COLO668 (cell line): ENCODE measurements at regions not wholly inside any gene's neighbourhood (a gene's known extent, or its start where the extent isn't known, plus 50 kb on each side); places are given as distances from the start of the nearest gene placed in this dataset.

Source experiments
- DNase-seq: peaks from one replicate; lab custom pipeline; 2025; ENCODE audit not compliant: unreplicated experiment; lab: John Stamatoyannopoulos, UW

GRCh38 chr20:60313191-60313590 is 355.0 kb downstream of the CDH26 start:
- no peak for DNase-seq

GRCh38 chr20:60313614-60314013 is 355.4 kb downstream of the CDH26 start:
- no peak for DNase-seq

DNA sequence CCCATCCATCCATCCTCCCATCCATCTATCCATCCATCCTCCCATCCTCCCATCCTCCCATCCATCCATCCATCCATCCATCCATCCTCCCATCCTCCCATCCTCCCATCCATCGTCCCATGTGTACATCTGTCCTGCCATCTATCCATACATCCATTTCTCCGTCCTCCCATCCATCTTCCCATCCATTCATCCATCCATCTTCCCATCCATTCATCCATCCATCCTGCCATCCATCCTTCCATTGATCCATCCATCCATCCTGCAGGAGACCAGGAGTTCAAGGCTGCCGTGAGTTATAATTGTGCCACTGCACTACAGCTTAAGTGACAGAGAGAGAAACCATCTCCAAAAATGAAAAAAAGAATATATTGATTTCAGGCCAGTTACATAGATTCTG is 356.5 kb downstream of the CDH26 start:
- no peak for DNase-seq

GRCh38 chr20:60316476-60317158 is 358.4 kb downstream of the CDH26 start:
- no peak for DNase-seq

- no peak for DNase-seq
Observed at GRCh38 chr20:60317401-60317800, 359.2 kb downstream of the CDH26 start.

- no peak for DNase-seq
Observed at GRCh38 chr20:60321601-60322000, 363.4 kb downstream of the CDH26 start.

DNA sequence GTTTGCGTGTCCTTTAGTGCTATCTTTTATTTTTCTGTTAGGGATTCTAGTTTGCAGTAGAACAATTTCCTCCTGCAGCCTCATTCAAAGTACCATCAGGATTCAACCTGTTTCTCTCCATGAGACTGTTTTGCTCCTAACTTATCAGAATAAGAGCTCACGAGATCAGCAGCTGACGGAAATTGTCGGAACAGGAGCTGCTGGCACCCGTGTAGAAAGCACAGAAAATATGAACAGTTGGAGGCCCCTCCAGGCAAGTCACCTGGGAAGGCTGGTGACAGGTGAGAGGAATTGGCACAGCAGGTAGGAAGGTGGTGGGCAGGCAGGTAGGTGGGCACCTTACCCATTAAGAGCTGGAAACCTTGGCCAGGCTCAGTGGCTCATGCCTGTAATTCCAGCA is 368.6 kb downstream of the CDH26 start:
- no peak for DNase-seq

- no peak for DNase-seq
Observed at GRCh38 chr20:60327971-60328660, 369.9 kb downstream of the CDH26 start.

DNA sequence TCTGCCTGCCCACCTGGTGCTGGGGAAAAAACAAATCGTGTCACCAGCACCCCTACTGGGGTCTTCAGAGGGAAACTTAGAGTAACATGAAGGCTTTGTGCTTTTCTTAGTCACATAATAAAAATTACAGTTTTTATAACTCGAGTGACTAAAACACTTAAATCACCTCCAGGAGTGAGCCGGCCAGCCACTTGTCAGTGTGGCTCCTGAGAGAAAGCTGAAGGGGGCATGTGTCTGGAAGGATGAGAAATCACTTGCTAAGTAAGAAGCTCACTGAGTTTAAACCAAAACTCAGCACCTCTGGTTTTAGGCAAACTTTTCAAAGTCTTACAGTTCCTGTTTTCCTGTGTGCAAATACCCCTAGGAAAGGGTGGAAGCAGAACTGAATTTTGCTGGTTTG is 372.2 kb downstream of the CDH26 start:
- DNase-seq: no peak

- DNase-seq: no peak
Observed at GRCh38 chr20:60331688-60332300, 373.6 kb downstream of the CDH26 start.

DNA sequence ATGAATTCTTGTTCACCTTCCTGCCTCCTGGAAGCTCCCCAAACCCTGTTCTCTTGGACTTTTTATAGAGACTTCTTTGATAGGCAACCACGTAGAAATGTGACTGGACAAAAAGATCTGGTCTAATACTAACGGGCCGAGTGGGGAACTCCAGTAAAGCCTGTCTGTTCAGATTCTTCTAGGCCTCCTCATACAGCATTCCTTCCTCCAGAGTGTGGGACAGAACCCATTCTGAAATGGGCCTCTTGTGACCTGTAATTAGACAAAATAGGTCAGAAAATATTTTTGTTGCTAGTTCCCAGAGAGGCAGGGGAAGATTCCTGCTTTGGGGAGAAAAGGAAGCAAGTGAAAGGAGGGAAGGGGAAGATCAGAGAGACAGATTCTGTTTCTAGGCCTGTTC is 374.3 kb downstream of the CDH26 start:
- DNase-seq: no peak

DNA sequence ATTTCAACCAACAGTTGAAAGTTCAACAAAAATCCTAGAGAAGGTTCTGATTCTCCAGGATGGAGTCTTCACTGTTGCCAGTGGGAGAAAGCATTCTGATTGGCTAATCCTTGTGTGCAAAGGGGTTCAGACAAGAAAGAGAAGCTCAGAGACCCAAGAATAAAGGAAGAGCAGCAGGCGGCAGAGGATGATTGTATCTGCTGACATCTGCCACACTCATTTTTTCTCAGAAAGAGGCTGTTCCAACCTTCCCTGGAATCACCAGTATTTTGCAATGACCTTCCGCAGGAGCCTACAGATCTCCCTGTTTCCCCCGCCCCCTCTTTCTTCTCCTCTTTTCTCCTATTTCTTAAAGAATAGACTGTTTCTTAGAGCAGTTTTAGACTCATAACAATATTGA is 376.7 kb downstream of the CDH26 start:
- no peak for DNase-seq

DNA sequence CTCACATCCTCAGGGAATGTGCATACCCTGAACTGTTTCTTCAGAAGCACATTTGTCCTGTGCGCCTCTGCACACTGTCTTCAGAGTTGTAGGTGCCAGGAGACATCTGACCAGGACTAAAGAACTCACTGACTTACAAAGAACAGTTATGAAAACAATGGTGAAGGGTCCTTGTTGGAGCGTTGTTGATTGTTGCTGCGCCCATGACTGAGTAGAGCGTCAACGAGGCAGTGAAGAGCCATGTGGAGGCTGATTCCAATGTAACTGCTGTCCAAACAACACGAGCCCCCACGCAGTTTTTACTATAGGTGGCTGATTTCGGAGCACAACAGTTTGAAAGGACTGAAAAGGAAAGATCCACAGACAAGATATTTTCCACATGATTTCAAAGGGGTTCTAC is 380.3 kb downstream of the CDH26 start:
- no peak for DNase-seq

GRCh38 chr20:60339738-60340137 is 381.5 kb downstream of the CDH26 start:
- DNase-seq: no peak

GRCh38 chr20:60340232-60340631 is 382.0 kb downstream of the CDH26 start:
- no peak for DNase-seq

DNA sequence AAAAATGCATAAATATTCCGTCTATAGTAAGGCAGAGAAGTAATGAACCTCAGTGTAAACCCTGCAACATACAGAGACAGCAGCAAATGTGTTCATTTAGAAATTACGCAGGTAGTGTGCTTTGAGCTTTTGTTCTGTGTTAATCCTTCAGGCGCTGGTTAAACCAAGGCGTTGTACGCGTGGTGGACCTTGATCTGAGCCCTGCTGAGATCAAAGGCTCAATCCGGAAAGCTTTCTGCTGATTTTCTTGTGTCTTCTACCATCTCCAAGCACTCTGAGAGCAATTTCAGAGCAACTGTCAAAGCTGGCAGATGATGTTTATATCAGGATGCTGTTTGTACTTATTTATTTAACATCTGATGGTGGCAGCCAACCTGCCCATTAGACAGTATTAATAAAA is 382.8 kb downstream of the CDH26 start:
- no peak for DNase-seq

- no peak for DNase-seq
Observed at GRCh38 chr20:60345106-60345505, 386.9 kb downstream of the CDH26 start.

DNA sequence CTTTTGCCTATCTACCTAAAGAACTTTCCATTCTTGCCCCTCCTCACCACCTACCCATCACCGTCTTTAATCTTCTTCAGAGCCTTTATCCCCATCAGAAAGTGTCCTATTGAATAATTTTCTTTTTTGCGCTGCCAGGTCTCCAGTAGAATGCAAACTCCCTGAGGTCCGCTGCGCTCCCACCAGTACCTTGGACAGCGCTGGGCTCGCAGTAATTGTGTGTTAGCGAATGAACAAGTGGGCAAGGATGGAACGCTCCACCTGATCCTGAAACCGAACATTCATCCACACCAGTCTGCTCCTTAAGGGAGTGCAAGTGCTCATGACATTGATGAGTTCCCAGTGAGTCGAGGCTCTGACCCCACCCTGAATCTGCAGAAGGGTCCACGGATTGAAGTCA is 391.2 kb downstream of the CDH26 start:
- DNase-seq: no peak

GRCh38 chr20:60352017-60352416 is 393.8 kb downstream of the CDH26 start:
- no peak for DNase-seq

DNA sequence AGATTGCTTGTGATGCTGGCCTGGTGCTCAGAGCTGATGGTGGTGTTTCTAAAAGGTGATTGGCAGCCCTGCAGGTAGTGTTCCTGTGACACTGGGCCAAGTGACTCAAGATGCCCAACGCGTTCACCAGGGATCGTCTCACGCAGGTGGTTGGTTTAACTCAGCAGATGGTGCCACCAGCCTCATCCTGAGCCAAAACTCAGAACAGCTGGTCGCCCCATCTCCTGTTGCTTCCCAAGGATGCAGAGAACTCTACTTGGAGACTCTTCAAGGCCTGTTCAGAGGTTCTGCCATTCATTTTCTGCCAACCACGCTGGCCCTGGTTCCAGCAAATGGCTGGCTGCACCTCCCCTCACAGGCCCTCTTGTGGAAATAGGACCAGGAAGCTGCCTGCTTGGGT is 394.4 kb downstream of the CDH26 start:
- DNase-seq: no peak

- no peak for DNase-seq
Observed at GRCh38 chr20:60354024-60354580, 395.9 kb downstream of the CDH26 start.

GRCh38 chr20:60358101-60358500 is 399.9 kb downstream of the CDH26 start:
- no peak for DNase-seq
